Prostate gland (tissue), 2 donors: ENCODE measurements at regions not wholly inside any gene's neighbourhood (a gene's known extent, or its start where the extent isn't known, plus 50 kb on each side); places are given as distances from the start of the nearest gene placed in this dataset.

Experiments
- POLR2A ChIP-seq: fragments of 450-650 bp; IDR thresholded peaks from one replicate; pipeline ENCODE4 v1.6.1; 2016; ENCODE audit warnings: antibody characterized with exemption, mild to moderate bottlenecking
- TF ChIP-seq, protein P1 (sequence below), 4 experiments: fragments of 200-600 bp in 2 of 4; fragments of 450-650 bp in 2 of 4; sonication (generic) in 2 of 4; IDR thresholded peaks; 1 replicate in 3 of 4; 2 replicates in 1 of 4; pipeline ENCODE4 v1.5.1; 2016 to 2019; ENCODE audit warnings: antibody characterized with exemption in 4 of 4, mild to moderate bottlenecking in 2 of 4, moderate library complexity in 2 of 4

DNA sequence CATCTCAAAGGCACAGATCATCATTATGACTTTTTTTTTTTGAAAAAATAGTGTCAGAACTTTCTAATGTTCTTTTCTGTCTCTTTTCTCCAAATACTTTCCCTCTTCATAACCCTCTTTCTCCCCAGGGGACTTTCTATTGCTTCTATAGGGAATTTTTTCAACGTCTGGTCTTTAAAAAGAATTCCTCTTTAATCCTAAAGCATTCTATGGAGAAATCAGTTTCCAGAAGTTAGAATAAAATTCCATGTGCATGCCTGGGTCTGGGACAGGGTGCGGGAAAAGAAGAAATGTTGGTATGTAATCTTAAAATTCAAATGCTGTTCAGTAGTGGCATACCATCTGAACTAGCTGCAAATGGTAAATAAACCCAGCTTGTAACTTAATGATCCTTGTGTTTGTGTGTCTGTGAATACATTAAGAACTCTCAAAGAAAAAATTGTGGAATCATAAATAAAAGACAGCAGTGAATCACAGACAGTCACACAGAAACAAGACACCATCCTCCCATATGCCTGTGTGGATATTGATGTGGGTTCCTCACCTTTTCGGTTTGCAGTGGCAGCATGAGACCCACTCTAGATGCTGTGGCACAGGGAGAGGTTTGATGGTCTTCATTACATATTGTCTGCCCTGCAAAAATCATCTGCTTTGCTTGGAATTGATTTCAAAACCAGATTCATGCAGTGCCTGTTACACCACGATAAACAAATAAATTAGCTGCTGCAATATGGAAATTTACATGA lies 374.7 kb upstream of the NRP1 start:
- TF ChIP-seq POLR2A = no peak
- TF ChIP-seq, protein P1, sequence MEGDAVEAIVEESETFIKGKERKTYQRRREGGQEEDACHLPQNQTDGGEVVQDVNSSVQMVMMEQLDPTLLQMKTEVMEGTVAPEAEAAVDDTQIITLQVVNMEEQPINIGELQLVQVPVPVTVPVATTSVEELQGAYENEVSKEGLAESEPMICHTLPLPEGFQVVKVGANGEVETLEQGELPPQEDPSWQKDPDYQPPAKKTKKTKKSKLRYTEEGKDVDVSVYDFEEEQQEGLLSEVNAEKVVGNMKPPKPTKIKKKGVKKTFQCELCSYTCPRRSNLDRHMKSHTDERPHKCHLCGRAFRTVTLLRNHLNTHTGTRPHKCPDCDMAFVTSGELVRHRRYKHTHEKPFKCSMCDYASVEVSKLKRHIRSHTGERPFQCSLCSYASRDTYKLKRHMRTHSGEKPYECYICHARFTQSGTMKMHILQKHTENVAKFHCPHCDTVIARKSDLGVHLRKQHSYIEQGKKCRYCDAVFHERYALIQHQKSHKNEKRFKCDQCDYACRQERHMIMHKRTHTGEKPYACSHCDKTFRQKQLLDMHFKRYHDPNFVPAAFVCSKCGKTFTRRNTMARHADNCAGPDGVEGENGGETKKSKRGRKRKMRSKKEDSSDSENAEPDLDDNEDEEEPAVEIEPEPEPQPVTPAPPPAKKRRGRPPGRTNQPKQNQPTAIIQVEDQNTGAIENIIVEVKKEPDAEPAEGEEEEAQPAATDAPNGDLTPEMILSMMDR (IDR thresholded peaks at IDR 0.05) = no peak
